HepG2 (cell line): ENCODE measurements at regions not wholly inside any gene's neighbourhood (a gene's known extent, or its start where the extent isn't known, plus 50 kb on each side); places are given as distances from the start of the nearest gene placed in this dataset.

Experiments used
- ATAC-seq: fragments of 200-7000 bp; cut with Tn5 transposase; 3 replicates; pipeline ENCODE4 v1.9.1; 2020; ENCODE audit warnings: mild to moderate bottlenecking, moderate library complexity
- BruUV-seq: library from RNA; stranded (reverse); fragments of 400-500 nt; replicated peaks from 2 replicates; lab custom pipeline; 2021; lab: Mats Ljungman, UMichigan
- CTCF ChIA-PET: fragments of 300-600 bp; formaldehyde crosslinking; extraction: SDS; loops from one replicate; lab custom pipeline; 2021; ENCODE audit warnings: low total read pairs, inconsistent platforms, low intra/inter-chr PET ratio; lab: Yijun Ruan, JAX
- POLR2A ChIA-PET: fragments of 350-600 bp; sonication (Branson Sonifier 250); formaldehyde crosslinking; loops from one replicate; lab custom pipeline; 2020; ENCODE audit warnings: antibody characterized with exemption, inconsistent platforms; lab: Yijun Ruan, JAX
- DNase-seq: peaks from one replicate; pipeline ENCODE4 v3.0.0-alpha.2; 2015; ENCODE audit warnings: low spot score
- FAIRE-seq: peaks from 3 replicates; lab custom pipeline; 2011; peaks lifted over from hg19 to GRCh38; lab: Jason Lieb, UNC
- H2AFZ ChIP-seq: one replicate; pipeline ENCODE4 v1.6.1; 2011; ENCODE audit warnings: low read length, inconsistent platforms
- H3K27ac ChIP-seq: fragments of 300-600 bp; 3 replicates; pipeline ENCODE4 v1.8.0; 2011; ENCODE audit warnings: mixed run types, mild to moderate bottlenecking, mixed read lengths, low read length, inconsistent platforms; ENCODE audit not compliant: insufficient read depth; ENCODE audit errors: extremely low read length
- H3K27me3 ChIP-seq, 2 experiments: fragments of 200-600 bp in 1 of 2; 2 replicates in 1 of 2; 3 replicates in 1 of 2; pipeline versions ENCODE4 v1.6.0 to v1.8.0; 2011; ENCODE audit warnings: low read length in 2 of 2, mild to moderate bottlenecking in 2 of 2, moderate library complexity in 2 of 2, inconsistent platforms in 1 of 2; ENCODE audit not compliant: insufficient read depth in 2 of 2, control insufficient read depth in 1 of 2
- H3K36me3 ChIP-seq, 2 experiments: fragments of 200-600 bp in 1 of 2; replicated peaks in 1 of 2; 2 replicates in 1 of 2; 3 replicates in 1 of 2; pipeline versions ENCODE4 v1.5.1 to v1.8.0; 2011; ENCODE audit warnings: low read length in 2 of 2, inconsistent platforms in 1 of 2; ENCODE audit not compliant: insufficient read depth in 2 of 2, control insufficient read depth in 1 of 2
- H3K4me1 ChIP-seq: 2 replicates; pipeline ENCODE4 v1.5.1; 2012; ENCODE audit warnings: low read length, inconsistent platforms; ENCODE audit not compliant: insufficient read depth
- H3K4me2 ChIP-seq: 2 replicates; pipeline ENCODE4 v1.6.0; 2011; ENCODE audit warnings: low read depth, low read length, inconsistent platforms
- H3K4me3 ChIP-seq, 3 experiments: fragments of 200-600 bp in 1 of 3; sonication (generic), shearing (Covaris generic) in 1 of 3; replicated peaks in 1 of 3; 2 replicates each; pipeline ENCODE4 v1.5.1; 2011 to 2016; ENCODE audit warnings: low read length in 3 of 3, inconsistent platforms in 2 of 3, low read depth in 2 of 3, mild to moderate bottlenecking in 2 of 3, control low read depth in 1 of 3, mixed read lengths in 1 of 3; ENCODE audit not compliant: insufficient read depth in 1 of 3
- H3K79me2 ChIP-seq: one replicate; pipeline ENCODE4 v1.6.1; 2011; ENCODE audit warnings: low read length, inconsistent platforms; ENCODE audit not compliant: insufficient read depth
- H3K9ac ChIP-seq: 2 replicates; pipeline ENCODE4 v1.6.0; 2011; ENCODE audit warnings: mild to moderate bottlenecking, low read depth, low read length, inconsistent platforms; ENCODE audit not compliant: insufficient read depth
- H3K9me3 ChIP-seq: 2 replicates; pipeline ENCODE4 v1.5.1; 2012; ENCODE audit warnings: mild to moderate bottlenecking, low read length
- H4K20me1 ChIP-seq: 2 replicates; pipeline ENCODE4 v1.6.0; 2011; ENCODE audit warnings: inconsistent platforms, mild to moderate bottlenecking, low read length, moderate library complexity; ENCODE audit not compliant: insufficient read depth
- ATF1 ChIP-seq: IDR thresholded peaks from 2 replicates; pipeline ENCODE4 v1.6.1; 2016; ENCODE audit warnings: mild to moderate bottlenecking, control low read depth
- ATF5 ChIP-seq: sonication (generic); formaldehyde crosslinking; IDR thresholded peaks from 2 replicates; pipeline ENCODE4 v1.4.0; 2020; ENCODE audit warnings: mild to moderate bottlenecking, low read depth, missing genetic modification reagents
- HNRNPL ChIP-seq: fragments of 200-400 bp; formaldehyde crosslinking; IDR thresholded peaks from 2 replicates; pipeline ENCODE4 v1.6.1; 2017; ENCODE audit warnings: mild to moderate bottlenecking, low read depth, low read length
- HOXA9 ChIP-seq: sonication (generic); formaldehyde crosslinking; IDR thresholded peaks from 2 replicates; pipeline ENCODE4 v1.8.1; 2022; ENCODE audit warnings: missing genetic modification reagents, mild to moderate bottlenecking, moderate library complexity, borderline replicate concordance
- MEIS1 ChIP-seq: sonication (generic); formaldehyde crosslinking; IDR thresholded peaks from 2 replicates; pipeline ENCODE4 v1.9.0; 2021; ENCODE audit warnings: mild to moderate bottlenecking, missing genetic modification reagents, moderate library complexity, borderline replicate concordance
- MXD1 ChIP-seq: sonication (generic); formaldehyde crosslinking; IDR thresholded peaks from 2 replicates; pipeline ENCODE4 v1.4.0; 2020; ENCODE audit warnings: mild to moderate bottlenecking, missing genetic modification reagents
- NFRKB ChIP-seq: fragments of 450-650 bp; IDR thresholded peaks from 2 replicates; pipeline ENCODE4 v1.6.1; 2017
- NFYC ChIP-seq: IDR thresholded peaks from 2 replicates; pipeline ENCODE4 v1.6.1; 2016; ENCODE audit warnings: missing genetic modification reagents, missing compliant biosample characterization
- PCBP1 ChIP-seq: fragments of 200-400 bp; formaldehyde crosslinking; IDR thresholded peaks from 2 replicates; pipeline ENCODE4 v1.6.1; 2017; ENCODE audit warnings: mild to moderate bottlenecking, low read depth, low read length, borderline replicate concordance
- RFXAP ChIP-seq: sonication (generic); formaldehyde crosslinking; IDR thresholded peaks from 2 replicates; pipeline ENCODE4 v1.4.0; 2020; ENCODE audit warnings: missing genetic modification reagents, borderline replicate concordance
- TAF15 ChIP-seq: fragments of 200-400 bp; formaldehyde crosslinking; IDR thresholded peaks from one replicate; pipeline ENCODE4 v1.6.1; 2018; ENCODE audit warnings: mild to moderate bottlenecking, low read depth, low read length; ENCODE audit not compliant: poor library complexity, severe bottlenecking
- YEATS2 ChIP-seq: sonication (generic); formaldehyde crosslinking; IDR thresholded peaks from 2 replicates; pipeline ENCODE4 v1.4.0; 2020; ENCODE audit warnings: missing genetic modification reagents, borderline replicate concordance
- ZNF121 ChIP-seq: sonication (generic); formaldehyde crosslinking; IDR thresholded peaks from 2 replicates; pipeline ENCODE4 v1.5.0; 2020; ENCODE audit warnings: mild to moderate bottlenecking, missing genetic modification reagents
- ZNF160 ChIP-seq: sonication (generic); formaldehyde crosslinking; IDR thresholded peaks from 2 replicates; pipeline ENCODE4 v1.8.0; 2022; ENCODE audit warnings: mild to moderate bottlenecking, inconsistent platforms, missing genetic modification reagents
- ZNF207 ChIP-seq: fragments of 450-650 bp; IDR thresholded peaks from 2 replicates; pipeline ENCODE4 v1.6.1; 2016; ENCODE audit warnings: antibody characterized with exemption, borderline replicate concordance
- ZNF644 ChIP-seq: IDR thresholded peaks from 2 replicates; pipeline ENCODE4 v1.6.1; 2016; ENCODE audit warnings: low read depth
- ZNF737 ChIP-seq: sonication (generic); formaldehyde crosslinking; IDR thresholded peaks from 2 replicates; pipeline ENCODE4 v1.5.0; 2020; ENCODE audit warnings: missing genetic modification reagents, mild to moderate bottlenecking, borderline replicate concordance
- ZSCAN31 ChIP-seq: sonication (generic); formaldehyde crosslinking; IDR thresholded peaks from 2 replicates; pipeline ENCODE4 v1.5.0; 2020; ENCODE audit warnings: low read depth, mild to moderate bottlenecking, missing genetic modification reagents
- WGBS: methylation state at CpG from one replicate; pipeline ENCODE4 v1.1.6; 2017; ENCODE audit warnings: low lambda C conversion rate; 5-methylcytosine and 5-hydroxymethylcytosine counted together
- in situ Hi-C: cut with HindIII; loops from 2 replicates; pipeline ENCODE4 v1.10.0; 2017; ENCODE audit warnings: low pct_unique_long_range_greater_than_20kb; ENCODE audit not compliant: extremely low pct_ligation_motif_present
- intact Hi-C: fragments of 100-400 bp; cut with micrococcal nuclease; formaldehyde crosslinking; loops from one replicate; pipeline ENCODE4 v1.10.0; 2022; ENCODE audit not compliant: unreplicated experiment
- TF ChIP-seq, protein P1 (sequence below), 2 experiments: sonication (generic) in 1 of 2; formaldehyde crosslinking in 1 of 2; IDR thresholded peaks; 2 replicates each; pipeline versions ENCODE4 v1.4.0 to v1.6.1; 2018 to 2020; ENCODE audit warnings: missing genetic modification reagents in 2 of 2, borderline replicate concordance in 1 of 2, low read depth in 1 of 2, mild to moderate bottlenecking in 1 of 2, missing biosample characterization in 1 of 2
- TF ChIP-seq, protein P2 (sequence below): sonication (generic); formaldehyde crosslinking; conservative IDR thresholded peaks from 2 replicates; pipeline ENCODE4 v1.4.0; 2020; ENCODE audit warnings: missing genetic modification reagents

DNA sequence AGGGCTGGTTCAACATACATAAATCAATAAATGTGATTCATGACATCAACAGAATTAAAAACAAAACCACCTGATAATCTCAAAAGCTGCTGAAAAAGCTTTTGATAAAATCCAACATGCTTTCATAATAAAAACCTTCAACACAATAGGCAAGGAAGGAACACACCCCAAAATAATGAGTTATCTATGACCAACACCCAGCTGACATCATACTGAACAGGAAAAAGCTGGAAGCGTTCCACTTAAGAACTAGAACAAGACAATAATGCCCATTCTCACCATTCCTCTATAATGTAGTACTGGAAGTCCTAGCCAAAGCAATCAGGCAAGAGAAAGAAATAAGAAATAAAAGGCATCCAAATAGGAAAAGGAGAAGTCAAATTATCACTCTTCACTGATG lies 116.2 kb upstream of the FREM2 start (continued):
- TF ChIP-seq, protein P1, sequence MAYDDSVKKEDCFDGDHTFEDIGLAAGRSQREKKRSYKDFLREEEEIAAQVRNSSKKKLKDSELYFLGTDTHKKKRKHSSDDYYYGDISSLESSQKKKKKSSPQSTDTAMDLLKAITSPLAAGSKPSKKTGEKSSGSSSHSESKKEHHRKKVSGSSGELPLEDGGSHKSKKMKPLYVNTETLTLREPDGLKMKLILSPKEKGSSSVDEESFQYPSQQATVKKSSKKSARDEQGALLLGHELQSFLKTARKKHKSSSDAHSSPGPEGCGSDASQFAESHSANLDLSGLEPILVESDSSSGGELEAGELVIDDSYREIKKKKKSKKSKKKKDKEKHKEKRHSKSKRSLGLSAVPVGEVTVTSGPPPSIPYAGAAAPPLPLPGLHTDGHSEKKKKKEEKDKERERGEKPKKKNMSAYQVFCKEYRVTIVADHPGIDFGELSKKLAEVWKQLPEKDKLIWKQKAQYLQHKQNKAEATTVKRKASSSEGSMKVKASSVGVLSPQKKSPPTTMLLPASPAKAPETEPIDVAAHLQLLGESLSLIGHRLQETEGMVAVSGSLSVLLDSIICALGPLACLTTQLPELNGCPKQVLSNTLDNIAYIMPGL (CRISPR knock-in tag; IDR thresholded peaks at IDR 0.05; ENCODE audit: borderline replicate concordance in 1 of 2, low read depth in 1 of 2) = no peak
- no peak for TF ChIP-seq MXD1
- TF ChIP-seq NFRKB = no peak

GRCh38 chr13:38575427-38575826 lies 111.5 kb upstream of the FREM2 start:
- intact Hi-C loops = no loop called here
- BruUV-seq = no TSS peak
- POLR2A ChIA-PET = no interaction called here
- TF ChIP-seq MEIS1 (CRISPR knock-in tag) (no peak), ZNF737 (CRISPR knock-in tag) (no peak), ZNF207 (no peak), NFYC (no peak), ATF1 (CRISPR knock-in tag) (no peak), HNRNPL (no peak), PCBP1 (no peak), HOXA9 (CRISPR knock-in tag) (no peak), TAF15 (no peak), ZSCAN31 (CRISPR knock-in tag) (no peak), ZNF121 (no peak), ZNF160 (CRISPR knock-in tag) (no peak), ZNF644 (no peak), RFXAP (CRISPR knock-in tag) (no peak), ATF5 (CRISPR knock-in tag) (no peak), YEATS2 (CRISPR knock-in tag) (no peak)
- TF ChIP-seq, protein P2, sequence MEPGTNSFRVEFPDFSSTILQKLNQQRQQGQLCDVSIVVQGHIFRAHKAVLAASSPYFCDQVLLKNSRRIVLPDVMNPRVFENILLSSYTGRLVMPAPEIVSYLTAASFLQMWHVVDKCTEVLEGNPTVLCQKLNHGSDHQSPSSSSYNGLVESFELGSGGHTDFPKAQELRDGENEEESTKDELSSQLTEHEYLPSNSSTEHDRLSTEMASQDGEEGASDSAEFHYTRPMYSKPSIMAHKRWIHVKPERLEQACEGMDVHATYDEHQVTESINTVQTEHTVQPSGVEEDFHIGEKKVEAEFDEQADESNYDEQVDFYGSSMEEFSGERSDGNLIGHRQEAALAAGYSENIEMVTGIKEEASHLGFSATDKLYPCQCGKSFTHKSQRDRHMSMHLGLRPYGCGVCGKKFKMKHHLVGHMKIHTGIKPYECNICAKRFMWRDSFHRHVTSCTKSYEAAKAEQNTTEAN (CRISPR knock-in tag) = no peak

More at GRCh38 chr13:38575427-38575826, 111.5 kb upstream of the FREM2 start:
- H3K36me3 ChIP-seq = no peaks in the 10 kb centered on the region
- WGBS = 0% methylated on average over 2 of the region's 2 CpGs
- H3K9ac ChIP-seq = no peak overlapping the region
- FAIRE-seq (no peak), ATAC-seq (no peak), DNase-seq (no peak)
- in situ Hi-C loops = loop anchor here (25.0 kb wide), 1 partner anchor 813 kb away; no protein-coding TSS in a partner anchor
- no peaks in the 10 kb centered on the region for H4K20me1 ChIP-seq
- no peaks in the 10 kb centered on the region for H3K79me2 ChIP-seq
- H3K9me3 ChIP-seq = peaks cover 6% of the 10 kb centered on the region; the same call in 1 of the 2 replicates
- H3K27ac ChIP-seq = no peak overlapping the region
- no peak overlapping the region for H3K4me2 ChIP-seq
- H2AFZ ChIP-seq = no peak overlapping the region
- no peak overlapping the region for H3K4me3 ChIP-seq
- H3K27me3 ChIP-seq = no peaks in the 10 kb centered on the region
- CTCF ChIA-PET = no interaction called here
- no peaks in the 10 kb centered on the region for H3K4me1 ChIP-seq
